K562 (cell line): ENCODE measurements at regions not wholly inside any gene's neighbourhood (a gene's known extent, or its start where the extent isn't known, plus 50 kb on each side); places are given as distances from the start of the nearest gene placed in this dataset.

ENCODE experiments used
- HIVEP1 ChIP-seq: fragments of 250-450 bp; sonication (Bioruptor Pico); IDR thresholded peaks from 2 replicates; pipeline ENCODE4 v1.4.0; 2020; ENCODE audit warnings: mild to moderate bottlenecking
- THRAP3 ChIP-seq: fragments of 450-650 bp; IDR thresholded peaks from 2 replicates; pipeline ENCODE4 v1.6.1; 2016; ENCODE audit warnings: mild to moderate bottlenecking, inconsistent platforms, borderline replicate concordance
- U2AF2 ChIP-seq: fragments of 200-400 bp; formaldehyde crosslinking; optimal IDR thresholded peaks from 2 replicates; pipeline ENCODE3; 2017; ENCODE audit warnings: low read depth, mild to moderate bottlenecking, low read length
- TF ChIP-seq, protein P1 (sequence below): fragments of 250-450 bp; sonication (Bioruptor Pico); IDR thresholded peaks from 2 replicates; pipeline ENCODE4 v1.4.0; 2020; ENCODE audit warnings: mild to moderate bottlenecking, moderate library complexity
- TF ChIP-seq, protein P2 (sequence below): fragments of 200-800 bp; sonication (Bioruptor generic); IDR thresholded peaks from 2 replicates; pipeline ENCODE4 v1.6.1; 2016; ENCODE audit warnings: missing genetic modification characterization, missing compliant biosample characterization
- TF ChIP-seq, protein P3 (sequence below): sonication (generic); formaldehyde crosslinking; IDR thresholded peaks from 2 replicates; pipeline ENCODE4 v1.8.0; 2023; ENCODE audit warnings: mild to moderate bottlenecking, missing genetic modification reagents
- TF ChIP-seq, protein P4 (sequence below), 2 experiments: fragments of 450-650 bp in 1 of 2; sonication (generic) in 1 of 2; formaldehyde crosslinking; conservative IDR thresholded peaks; 2 replicates each; pipeline versions ENCODE4 v1.4.0 to v1.8.1; 2020 to 2022; ENCODE audit warnings: mild to moderate bottlenecking in 1 of 2, missing genetic modification reagents in 1 of 2
- TF ChIP-seq, protein P5 (sequence below), 2 experiments: fragments of 450-650 bp in 1 of 2; IDR thresholded peaks; 2 replicates each; pipeline ENCODE4 v1.6.1; 2011 to 2017; ENCODE audit warnings: low read depth in 2 of 2, antibody characterized with exemption in 1 of 2, borderline replicate concordance in 1 of 2, low read length in 1 of 2, mild to moderate bottlenecking in 1 of 2, mixed read lengths in 1 of 2; ENCODE audit not compliant: control insufficient read depth in 1 of 2

DNA sequence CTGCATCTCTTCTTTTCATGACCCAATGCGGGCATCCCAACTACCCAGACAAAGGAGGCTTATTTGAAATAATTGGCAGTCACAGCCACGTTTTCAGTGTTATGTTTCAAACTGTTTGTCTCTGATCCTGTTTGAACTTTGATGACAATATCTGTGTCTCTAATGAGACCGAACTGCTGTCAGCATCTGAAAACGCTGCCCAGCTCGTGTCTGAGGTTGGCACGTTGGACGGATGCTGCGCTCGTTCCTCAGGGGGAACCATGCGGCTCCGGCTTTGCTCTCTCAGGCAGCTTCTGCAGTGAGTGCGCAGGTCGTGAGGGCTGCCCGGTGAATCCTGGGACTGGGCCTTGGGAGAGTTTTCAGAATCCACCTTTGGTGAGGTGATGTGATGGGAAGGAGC lies 58.4 kb upstream of the SORBS2 start (continued):
- TF ChIP-seq, protein P1, sequence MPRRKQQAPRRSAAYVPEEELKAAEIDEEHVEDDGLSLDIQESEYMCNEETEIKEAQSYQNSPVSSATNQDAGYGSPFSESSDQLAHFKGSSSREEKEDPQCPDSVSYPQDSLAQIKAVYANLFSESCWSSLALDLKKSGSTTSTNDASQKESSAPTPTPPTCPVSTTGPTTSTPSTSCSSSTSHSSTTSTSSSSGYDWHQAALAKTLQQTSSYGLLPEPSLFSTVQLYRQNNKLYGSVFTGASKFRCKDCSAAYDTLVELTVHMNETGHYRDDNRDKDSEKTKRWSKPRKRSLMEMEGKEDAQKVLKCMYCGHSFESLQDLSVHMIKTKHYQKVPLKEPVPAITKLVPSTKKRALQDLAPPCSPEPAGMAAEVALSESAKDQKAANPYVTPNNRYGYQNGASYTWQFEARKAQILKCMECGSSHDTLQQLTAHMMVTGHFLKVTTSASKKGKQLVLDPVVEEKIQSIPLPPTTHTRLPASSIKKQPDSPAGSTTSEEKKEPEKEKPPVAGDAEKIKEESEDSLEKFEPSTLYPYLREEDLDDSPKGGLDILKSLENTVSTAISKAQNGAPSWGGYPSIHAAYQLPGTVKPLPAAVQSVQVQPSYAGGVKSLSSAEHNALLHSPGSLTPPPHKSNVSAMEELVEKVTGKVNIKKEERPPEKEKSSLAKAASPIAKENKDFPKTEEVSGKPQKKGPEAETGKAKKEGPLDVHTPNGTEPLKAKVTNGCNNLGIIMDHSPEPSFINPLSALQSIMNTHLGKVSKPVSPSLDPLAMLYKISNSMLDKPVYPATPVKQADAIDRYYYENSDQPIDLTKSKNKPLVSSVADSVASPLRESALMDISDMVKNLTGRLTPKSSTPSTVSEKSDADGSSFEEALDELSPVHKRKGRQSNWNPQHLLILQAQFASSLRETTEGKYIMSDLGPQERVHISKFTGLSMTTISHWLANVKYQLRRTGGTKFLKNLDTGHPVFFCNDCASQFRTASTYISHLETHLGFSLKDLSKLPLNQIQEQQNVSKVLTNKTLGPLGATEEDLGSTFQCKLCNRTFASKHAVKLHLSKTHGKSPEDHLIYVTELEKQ (CRISPR knock-in tag) = no peak
- TF ChIP-seq, protein P2, sequence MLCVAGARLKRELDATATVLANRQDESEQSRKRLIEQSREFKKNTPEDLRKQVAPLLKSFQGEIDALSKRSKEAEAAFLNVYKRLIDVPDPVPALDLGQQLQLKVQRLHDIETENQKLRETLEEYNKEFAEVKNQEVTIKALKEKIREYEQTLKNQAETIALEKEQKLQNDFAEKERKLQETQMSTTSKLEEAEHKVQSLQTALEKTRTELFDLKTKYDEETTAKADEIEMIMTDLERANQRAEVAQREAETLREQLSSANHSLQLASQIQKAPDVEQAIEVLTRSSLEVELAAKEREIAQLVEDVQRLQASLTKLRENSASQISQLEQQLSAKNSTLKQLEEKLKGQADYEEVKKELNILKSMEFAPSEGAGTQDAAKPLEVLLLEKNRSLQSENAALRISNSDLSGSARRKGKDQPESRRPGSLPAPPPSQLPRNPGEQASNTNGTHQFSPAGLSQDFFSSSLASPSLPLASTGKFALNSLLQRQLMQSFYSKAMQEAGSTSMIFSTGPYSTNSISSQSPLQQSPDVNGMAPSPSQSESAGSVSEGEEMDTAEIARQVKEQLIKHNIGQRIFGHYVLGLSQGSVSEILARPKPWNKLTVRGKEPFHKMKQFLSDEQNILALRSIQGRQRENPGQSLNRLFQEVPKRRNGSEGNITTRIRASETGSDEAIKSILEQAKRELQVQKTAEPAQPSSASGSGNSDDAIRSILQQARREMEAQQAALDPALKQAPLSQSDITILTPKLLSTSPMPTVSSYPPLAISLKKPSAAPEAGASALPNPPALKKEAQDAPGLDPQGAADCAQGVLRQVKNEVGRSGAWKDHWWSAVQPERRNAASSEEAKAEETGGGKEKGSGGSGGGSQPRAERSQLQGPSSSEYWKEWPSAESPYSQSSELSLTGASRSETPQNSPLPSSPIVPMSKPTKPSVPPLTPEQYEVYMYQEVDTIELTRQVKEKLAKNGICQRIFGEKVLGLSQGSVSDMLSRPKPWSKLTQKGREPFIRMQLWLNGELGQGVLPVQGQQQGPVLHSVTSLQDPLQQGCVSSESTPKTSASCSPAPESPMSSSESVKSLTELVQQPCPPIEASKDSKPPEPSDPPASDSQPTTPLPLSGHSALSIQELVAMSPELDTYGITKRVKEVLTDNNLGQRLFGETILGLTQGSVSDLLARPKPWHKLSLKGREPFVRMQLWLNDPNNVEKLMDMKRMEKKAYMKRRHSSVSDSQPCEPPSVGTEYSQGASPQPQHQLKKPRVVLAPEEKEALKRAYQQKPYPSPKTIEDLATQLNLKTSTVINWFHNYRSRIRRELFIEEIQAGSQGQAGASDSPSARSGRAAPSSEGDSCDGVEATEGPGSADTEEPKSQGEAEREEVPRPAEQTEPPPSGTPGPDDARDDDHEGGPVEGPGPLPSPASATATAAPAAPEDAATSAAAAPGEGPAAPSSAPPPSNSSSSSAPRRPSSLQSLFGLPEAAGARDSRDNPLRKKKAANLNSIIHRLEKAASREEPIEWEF = no peak
- TF ChIP-seq, protein P3, sequence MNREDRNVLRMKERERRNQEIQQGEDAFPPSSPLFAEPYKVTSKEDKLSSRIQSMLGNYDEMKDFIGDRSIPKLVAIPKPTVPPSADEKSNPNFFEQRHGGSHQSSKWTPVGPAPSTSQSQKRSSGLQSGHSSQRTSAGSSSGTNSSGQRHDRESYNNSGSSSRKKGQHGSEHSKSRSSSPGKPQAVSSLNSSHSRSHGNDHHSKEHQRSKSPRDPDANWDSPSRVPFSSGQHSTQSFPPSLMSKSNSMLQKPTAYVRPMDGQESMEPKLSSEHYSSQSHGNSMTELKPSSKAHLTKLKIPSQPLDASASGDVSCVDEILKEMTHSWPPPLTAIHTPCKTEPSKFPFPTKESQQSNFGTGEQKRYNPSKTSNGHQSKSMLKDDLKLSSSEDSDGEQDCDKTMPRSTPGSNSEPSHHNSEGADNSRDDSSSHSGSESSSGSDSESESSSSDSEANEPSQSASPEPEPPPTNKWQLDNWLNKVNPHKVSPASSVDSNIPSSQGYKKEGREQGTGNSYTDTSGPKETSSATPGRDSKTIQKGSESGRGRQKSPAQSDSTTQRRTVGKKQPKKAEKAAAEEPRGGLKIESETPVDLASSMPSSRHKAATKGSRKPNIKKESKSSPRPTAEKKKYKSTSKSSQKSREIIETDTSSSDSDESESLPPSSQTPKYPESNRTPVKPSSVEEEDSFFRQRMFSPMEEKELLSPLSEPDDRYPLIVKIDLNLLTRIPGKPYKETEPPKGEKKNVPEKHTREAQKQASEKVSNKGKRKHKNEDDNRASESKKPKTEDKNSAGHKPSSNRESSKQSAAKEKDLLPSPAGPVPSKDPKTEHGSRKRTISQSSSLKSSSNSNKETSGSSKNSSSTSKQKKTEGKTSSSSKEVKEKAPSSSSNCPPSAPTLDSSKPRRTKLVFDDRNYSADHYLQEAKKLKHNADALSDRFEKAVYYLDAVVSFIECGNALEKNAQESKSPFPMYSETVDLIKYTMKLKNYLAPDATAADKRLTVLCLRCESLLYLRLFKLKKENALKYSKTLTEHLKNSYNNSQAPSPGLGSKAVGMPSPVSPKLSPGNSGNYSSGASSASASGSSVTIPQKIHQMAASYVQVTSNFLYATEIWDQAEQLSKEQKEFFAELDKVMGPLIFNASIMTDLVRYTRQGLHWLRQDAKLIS (CRISPR knock-in tag) = no peak
- TF ChIP-seq U2AF2 = no peak
- TF ChIP-seq, protein P4, sequence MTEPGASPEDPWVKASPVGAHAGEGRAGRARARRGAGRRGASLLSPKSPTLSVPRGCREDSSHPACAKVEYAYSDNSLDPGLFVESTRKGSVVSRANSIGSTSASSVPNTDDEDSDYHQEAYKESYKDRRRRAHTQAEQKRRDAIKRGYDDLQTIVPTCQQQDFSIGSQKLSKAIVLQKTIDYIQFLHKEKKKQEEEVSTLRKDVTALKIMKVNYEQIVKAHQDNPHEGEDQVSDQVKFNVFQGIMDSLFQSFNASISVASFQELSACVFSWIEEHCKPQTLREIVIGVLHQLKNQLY (CRISPR knock-in tag; conservative IDR thresholded peaks at IDR 0.05) = no peak
- no peak for TF ChIP-seq HIVEP1 (CRISPR knock-in tag)
- TF ChIP-seq, protein P5, sequence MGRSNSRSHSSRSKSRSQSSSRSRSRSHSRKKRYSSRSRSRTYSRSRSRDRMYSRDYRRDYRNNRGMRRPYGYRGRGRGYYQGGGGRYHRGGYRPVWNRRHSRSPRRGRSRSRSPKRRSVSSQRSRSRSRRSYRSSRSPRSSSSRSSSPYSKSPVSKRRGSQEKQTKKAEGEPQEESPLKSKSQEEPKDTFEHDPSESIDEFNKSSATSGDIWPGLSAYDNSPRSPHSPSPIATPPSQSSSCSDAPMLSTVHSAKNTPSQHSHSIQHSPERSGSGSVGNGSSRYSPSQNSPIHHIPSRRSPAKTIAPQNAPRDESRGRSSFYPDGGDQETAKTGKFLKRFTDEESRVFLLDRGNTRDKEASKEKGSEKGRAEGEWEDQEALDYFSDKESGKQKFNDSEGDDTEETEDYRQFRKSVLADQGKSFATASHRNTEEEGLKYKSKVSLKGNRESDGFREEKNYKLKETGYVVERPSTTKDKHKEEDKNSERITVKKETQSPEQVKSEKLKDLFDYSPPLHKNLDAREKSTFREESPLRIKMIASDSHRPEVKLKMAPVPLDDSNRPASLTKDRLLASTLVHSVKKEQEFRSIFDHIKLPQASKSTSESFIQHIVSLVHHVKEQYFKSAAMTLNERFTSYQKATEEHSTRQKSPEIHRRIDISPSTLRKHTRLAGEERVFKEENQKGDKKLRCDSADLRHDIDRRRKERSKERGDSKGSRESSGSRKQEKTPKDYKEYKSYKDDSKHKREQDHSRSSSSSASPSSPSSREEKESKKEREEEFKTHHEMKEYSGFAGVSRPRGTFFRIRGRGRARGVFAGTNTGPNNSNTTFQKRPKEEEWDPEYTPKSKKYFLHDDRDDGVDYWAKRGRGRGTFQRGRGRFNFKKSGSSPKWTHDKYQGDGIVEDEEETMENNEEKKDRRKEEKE (IDR thresholded peaks at IDR 0.05; ENCODE audit: borderline replicate concordance in 1 of 2, control insufficient read depth in 1 of 2, low read depth in 2 of 2, low read length in 1 of 2) = no peak
- TF ChIP-seq THRAP3 = no peak
